B cell (primary cell): ENCODE measurements at regions not wholly inside any gene's neighbourhood (a gene's known extent, or its start where the extent isn't known, plus 50 kb on each side); places are given as distances from the start of the nearest gene placed in this dataset.

Source experiments
- ATAC-seq: fragments of 200-7000 bp; cut with Tn5 transposase; one replicate; pipeline ENCODE4 v1.10.0; 2021; ENCODE audit warnings: low read depth, mild to moderate bottlenecking, moderate number of reproducible peaks, moderate library complexity
- CTCF ChIA-PET: fragments of 350-600 bp; sonication (Branson Sonifier 250); formaldehyde crosslinking; loops from one replicate; lab custom pipeline; 2021; ENCODE audit warnings: antibody characterized with exemption, inconsistent platforms; lab: Charles Lee
- POLR2A ChIA-PET: fragments of 350-600 bp; sonication (Branson Sonifier 250); formaldehyde crosslinking; loops from one replicate; lab custom pipeline; 2021; ENCODE audit warnings: antibody characterized with exemption; lab: Charles Lee
- DNase-seq: peaks from one replicate; pipeline ENCODE4 v3.0.0; 2013
- H2AFZ ChIP-seq: 2 replicates; pipeline ENCODE4 v1.6.1; 2012; ENCODE audit warnings: mild to moderate bottlenecking, low read depth, low read length; ENCODE audit not compliant: insufficient read depth, poor library complexity, severe bottlenecking
- H3K27ac ChIP-seq, 2 donors: 1 replicate in 1 of 2; 2 replicates in 1 of 2; pipeline ENCODE4 v1.5.1; 2012 to 2013; ENCODE audit warnings: low read length in 2 of 2, mild to moderate bottlenecking in 2 of 2, moderate library complexity in 1 of 2
- H3K27me3 ChIP-seq, 4 experiments: fragments of 200-600 bp in 1 of 4; sonication (generic) in 1 of 4; replicated peaks in 1 of 4; 1 replicate in 2 of 4; 2 replicates in 2 of 4; pipeline versions ENCODE4 v1.6.1 to v1.7.0; 2013 to 2016; ENCODE audit warnings: low read length in 3 of 4, mild to moderate bottlenecking in 2 of 4, mixed read lengths in 1 of 4, moderate library complexity in 1 of 4; ENCODE audit not compliant: insufficient read depth in 4 of 4, control insufficient read depth in 3 of 4; ENCODE audit errors: control extremely low read depth in 1 of 4
- H3K36me3 ChIP-seq, 2 experiments: replicated peaks in 1 of 2; 1 replicate in 1 of 2; 2 replicates in 1 of 2; pipeline versions ENCODE4 v1.6.1 to v1.7.1; 2013; ENCODE audit warnings: low read length in 1 of 2; ENCODE audit not compliant: insufficient read depth in 2 of 2, control insufficient read depth in 1 of 2; ENCODE audit errors: control extremely low read depth in 1 of 2, extremely low read depth in 1 of 2
- H3K4me1 ChIP-seq, 2 donors: fragments of 200-600 bp in 1 of 2; sonication (generic) in 1 of 2; 1 replicate in 1 of 2; 2 replicates in 1 of 2; pipeline versions ENCODE4 v1.5.1 to v1.6.1; 2013 to 2017; ENCODE audit warnings: low read length in 2 of 2; ENCODE audit not compliant: control insufficient read depth in 2 of 2, insufficient read depth in 2 of 2
- H3K4me2 ChIP-seq: replicated peaks from 2 replicates; pipeline ENCODE3; 2012; ENCODE audit warnings: mild to moderate bottlenecking, low read depth, low read length; ENCODE audit not compliant: poor library complexity, severe bottlenecking
- H3K4me3 ChIP-seq, 5 experiments: fragments of 200-600 bp in 1 of 5; sonication (generic) in 1 of 5; 1 replicate in 3 of 5; 2 replicates in 2 of 5; pipeline versions ENCODE4 v1.5.1 to v1.7.0; 2011 to 2016; ENCODE audit warnings: low read length in 4 of 5, mild to moderate bottlenecking in 4 of 5, low read depth in 2 of 5, control low read depth in 1 of 5, moderate library complexity in 1 of 5; ENCODE audit not compliant: insufficient read depth in 1 of 5; ENCODE audit errors: control extremely low read depth in 1 of 5, extremely low read depth in 1 of 5
- H3K79me2 ChIP-seq: fragments of 200-600 bp; sonication (generic); one replicate; pipeline ENCODE4 v1.6.0; 2016; ENCODE audit warnings: low read length; ENCODE audit not compliant: control insufficient read depth, insufficient read depth
- H3K9ac ChIP-seq: fragments of 200-600 bp; sonication (generic); 2 replicates; pipeline ENCODE4 v1.6.1; 2017; ENCODE audit warnings: mild to moderate bottlenecking, low read length, moderate library complexity
- H3K9me3 ChIP-seq, 3 donors: one replicate each; pipeline versions ENCODE4 v1.6.1 to v1.7.1; 2013; ENCODE audit warnings: low read length in 2 of 3; ENCODE audit not compliant: control insufficient read depth in 2 of 3, insufficient read depth in 1 of 3; ENCODE audit errors: control extremely low read depth in 1 of 3
- H4K20me1 ChIP-seq: 2 replicates; pipeline ENCODE4 v1.6.0; 2012; ENCODE audit warnings: mild to moderate bottlenecking, low read length; ENCODE audit not compliant: insufficient read depth, control insufficient read depth, poor library complexity, severe bottlenecking
- H3K27ac Mint-ChIP-seq: one replicate; pipeline ENCODE4 v1.8.0; 2021; ENCODE audit warnings: mixed read lengths
- H3K27me3 Mint-ChIP-seq: one replicate; pipeline ENCODE4 v1.8.0; 2021; ENCODE audit warnings: mixed read lengths
- H3K4me1 Mint-ChIP-seq: one replicate; pipeline ENCODE4 v1.8.0; 2021; ENCODE audit warnings: mixed read lengths
- H3K4me3 Mint-ChIP-seq: one replicate; pipeline ENCODE4 v1.8.0; 2021; ENCODE audit warnings: mixed read lengths
- H3K9me3 Mint-ChIP-seq: one replicate; pipeline ENCODE4 v1.8.0; 2022; ENCODE audit warnings: mixed read lengths; ENCODE audit not compliant: insufficient read depth
- CTCF ChIP-seq: fragments of 200-600 bp; IDR thresholded peaks from one replicate; pipeline ENCODE4 v1.8.0; 2022; ENCODE audit warnings: antibody characterized with exemption, mild to moderate bottlenecking
- EZH2 ChIP-seq: IDR thresholded peaks from 2 replicates; pipeline ENCODE4 v1.6.1; 2012; ENCODE audit warnings: borderline replicate concordance, low read depth, mild to moderate bottlenecking, moderate library complexity, low read length; ENCODE audit not compliant: insufficient read depth, poor library complexity, severe bottlenecking
- WGBS: methylation state at CpG from one replicate; pipeline ENCODE4 v1.1.5; 2013; ENCODE audit warnings: missing lambda C conversion rate; ENCODE audit not compliant: insufficient coverage; 5-methylcytosine and 5-hydroxymethylcytosine counted together
- intact Hi-C: fragments of 100-400 bp; cut with micrococcal nuclease; formaldehyde crosslinking; loops from one replicate; pipeline ENCODE4 v1.10.0; 2022

- ATAC-seq (no peak), DNase-seq (no peak)
- H3K9me3 Mint-ChIP-seq = peaks cover 1% of the 10 kb centered on the region
- intact Hi-C loops = no loop called here
- peaks cover 0 to 10% (median 0%) of the 10 kb centered on the region in 3 donors for H3K9me3 ChIP-seq
- no peaks in the 10 kb centered on the region for H3K79me2 ChIP-seq
- H3K4me3 Mint-ChIP-seq = no peak overlapping the region
- ChIA-PET CTCF (no interaction called here), POLR2A (no interaction called here)
- no peaks in the 10 kb centered on the region for H3K36me3 ChIP-seq
- H3K4me2 ChIP-seq = no peak overlapping the region
- WGBS = 66% methylated on average over 3 of the region's 6 CpGs
- no peak overlapping the region for H3K27ac Mint-ChIP-seq
- H3K4me1 ChIP-seq = no peaks in the 10 kb centered on the region
- no peaks in the 10 kb centered on the region for H3K4me1 Mint-ChIP-seq
- H2AFZ ChIP-seq = no peak overlapping the region
- no peak overlapping the region for H3K4me3 ChIP-seq
- no peak overlapping the region for H3K9ac ChIP-seq
- no peaks in the 10 kb centered on the region for H4K20me1 ChIP-seq
- peaks cover 0 to 9% (median 0%) of the 10 kb centered on the region in 4 experiments for H3K27me3 ChIP-seq
- TF ChIP-seq EZH2 (no peak), CTCF (no peak)
- no peak overlapping the region for H3K27ac ChIP-seq
- peaks cover 27% of the 10 kb centered on the region for H3K27me3 Mint-ChIP-seq
These were observed 132.6 kb downstream of the NSG2 start for GRCh38 chr5:174177976-174178605.

GRCh38 chr5:174180639-174181038 is 135.1 kb downstream of the NSG2 start:
- POLR2A ChIA-PET = no interaction called here
- H3K27me3 ChIP-seq = peaks cover 0 to 4% (median 0%) of the 10 kb centered on the region in 4 experiments
- H4K20me1 ChIP-seq = no peaks in the 10 kb centered on the region
- no peak overlapping the region for H3K4me3 Mint-ChIP-seq
- H3K36me3 ChIP-seq = no peaks in the 10 kb centered on the region
- H3K27me3 Mint-ChIP-seq = peaks cover 17% of the 10 kb centered on the region
- no peak overlapping the region for H3K27ac ChIP-seq
- ATAC-seq (no peak), DNase-seq (no peak)
- no peaks in the 10 kb centered on the region for H3K4me1 ChIP-seq
- WGBS = 82% methylated on average over 2 of the region's 7 CpGs
- H3K4me3 ChIP-seq = no peak overlapping the region
- CTCF ChIA-PET = no interaction called here
- TF ChIP-seq EZH2 (no peak), CTCF (no peak)
- no peak overlapping the region for H3K9ac ChIP-seq
- H2AFZ ChIP-seq = no peak overlapping the region
- H3K4me2 ChIP-seq = no peak overlapping the region
- intact Hi-C loops = no loop called here
- no peaks in the 10 kb centered on the region for H3K79me2 ChIP-seq
- peaks cover 1% of the 10 kb centered on the region for H3K9me3 Mint-ChIP-seq
- H3K4me1 Mint-ChIP-seq = no peaks in the 10 kb centered on the region
- no peak overlapping the region for H3K27ac Mint-ChIP-seq
- H3K9me3 ChIP-seq = peaks cover 0 to 3% (median 0%) of the 10 kb centered on the region in 3 donors
